Gastroesophageal sphincter (tissue), 4 donors: ENCODE measurements at regions not wholly inside any gene's neighbourhood (a gene's known extent, or its start where the extent isn't known, plus 50 kb on each side); places are given as distances from the start of the nearest gene placed in this dataset.

Experiments
- ATAC-seq: fragments of 150-250 bp; one replicate; pipeline ENCODE4 v1.9.1; 2016; ENCODE audit warnings: mild to moderate bottlenecking, moderate library complexity
- H3K27ac ChIP-seq, 4 donors: fragments of 200-600 bp; sonication (generic) in 3 of 4; 1 replicate in 3 of 4; 2 replicates in 1 of 4; pipeline ENCODE4 v1.5.1; 2016 to 2019
- H3K27me3 ChIP-seq: fragments of 200-600 bp; sonication (generic); one replicate; pipeline ENCODE4 v1.5.1; 2019
- H3K36me3 ChIP-seq, 2 donors: fragments of 200-600 bp; sonication (generic); one replicate each; pipeline ENCODE4 v1.5.1; 2019; ENCODE audit warnings: control low read depth in 1 of 2
- H3K4me1 ChIP-seq, 3 donors: fragments of 200-600 bp; sonication (generic); 1 replicate in 2 of 3; 2 replicates in 1 of 3; pipeline ENCODE4 v1.5.1; 2016 to 2019; ENCODE audit warnings: control low read depth in 2 of 3
- H3K4me3 ChIP-seq, 2 donors: fragments of 200-600 bp; sonication (generic); one replicate each; pipeline ENCODE4 v1.5.1; 2019; ENCODE audit warnings: mild to moderate bottlenecking in 1 of 2, moderate library complexity in 1 of 2
- H3K9me3 ChIP-seq, 3 donors: fragments of 200-600 bp; sonication (generic); one replicate each; pipeline ENCODE4 v1.5.1; 2017 to 2019; ENCODE audit warnings: control low read depth in 2 of 3
- CTCF ChIP-seq, 4 experiments: fragments of 200-600 bp in 2 of 4; fragments of 450-650 bp in 2 of 4; sonication (generic) in 1 of 4; IDR thresholded peaks; one replicate each; pipeline ENCODE4 v1.5.1; 2017 to 2019; ENCODE audit warnings: antibody characterized with exemption in 4 of 4, mild to moderate bottlenecking in 2 of 4, moderate library complexity in 2 of 4
- EP300 ChIP-seq: sonication (generic); formaldehyde crosslinking; IDR thresholded peaks from one replicate; pipeline ENCODE4 v1.6.1; 2017; ENCODE audit warnings: antibody characterized with exemption, mild to moderate bottlenecking
- POLR2A ChIP-seq, 2 donors: fragments of 450-650 bp; IDR thresholded peaks; one replicate each; pipeline ENCODE4 v1.6.1; 2017; ENCODE audit warnings: antibody characterized with exemption in 2 of 2, mild to moderate bottlenecking in 2 of 2, moderate library complexity in 1 of 2
- POLR2AphosphoS5 ChIP-seq: sonication (generic); formaldehyde crosslinking; IDR thresholded peaks from one replicate; pipeline ENCODE4 v1.6.1; 2017; ENCODE audit warnings: antibody characterized with exemption
- WGBS, 2 donors: methylation state at CpG; one replicate each; pipeline ENCODE4 v1.1.5; 2018; ENCODE audit warnings: low coverage in 1 of 2; 5-methylcytosine and 5-hydroxymethylcytosine counted together

- H3K4me1 ChIP-seq, result no peaks in the 10 kb centered on the region
These were observed 641.4 kb downstream of the IRS1 start for GRCh38 chr2:226158229-226158628.

GRCh38 chr2:226155093-226155875, 644.3 kb downstream of the IRS1 start:
- TF ChIP-seq EP300 (no peak), CTCF (IDR thresholded peaks at IDR 0.05) (no peak), POLR2AphosphoS5 (no peak), POLR2A (IDR thresholded peaks at IDR 0.05) (no peak)
- Histone ChIP-seq H3K27me3 (no peaks in the 10 kb centered on the region), H3K27ac (no peak overlapping the region), H3K4me3 (no peak overlapping the region), H3K36me3 (no peaks in the 10 kb centered on the region), H3K9me3 (no peaks in the 10 kb centered on the region), H3K4me1 (no peaks in the 10 kb centered on the region)
- WGBS, 2 donors, result 68% methylated on average over 4 to 5 of the region's 5 CpGs
- ATAC-seq, result no peak

More at GRCh38 chr2:226158229-226158628, 641.4 kb downstream of the IRS1 start:
- Histone ChIP-seq H3K27me3 (no peaks in the 10 kb centered on the region), H3K9me3 (no peaks in the 10 kb centered on the region), H3K36me3 (no peaks in the 10 kb centered on the region), H3K4me3 (no peak overlapping the region), H3K27ac (no peak overlapping the region)
- TF ChIP-seq POLR2AphosphoS5, result no peak
- no peak for TF ChIP-seq CTCF (IDR thresholded peaks at IDR 0.05)
- TF ChIP-seq EP300, result no peak
- no peak for TF ChIP-seq POLR2A (IDR thresholded peaks at IDR 0.05)
- no peak for ATAC-seq
- WGBS, 2 donors, result 60 to 71% methylated on average over 1 of the region's 1 CpG

- no peak for ATAC-seq
- Histone ChIP-seq H3K4me1 (no peaks in the 10 kb centered on the region), H3K4me3 (no peak overlapping the region), H3K36me3 (no peaks in the 10 kb centered on the region), H3K27ac (no peak overlapping the region), H3K27me3 (no peaks in the 10 kb centered on the region), H3K9me3 (no peaks in the 10 kb centered on the region)
- TF ChIP-seq POLR2A (IDR thresholded peaks at IDR 0.05), result no peak
- no peak for TF ChIP-seq EP300
- no peak for TF ChIP-seq POLR2AphosphoS5
- no peak for TF ChIP-seq CTCF (IDR thresholded peaks at IDR 0.05)
- WGBS, 2 donors, result 46 to 79% methylated on average over 3 of the region's 3 CpGs
These were observed 645.0 kb downstream of the IRS1 start for GRCh38 chr2:226154610-226155009.

- ATAC-seq, result no peak
- H3K36me3 ChIP-seq, result no peaks in the 10 kb centered on the region
- no peak overlapping the region for H3K4me3 ChIP-seq
- H3K27me3 ChIP-seq, result no peaks in the 10 kb centered on the region
- TF ChIP-seq POLR2A (IDR thresholded peaks at IDR 0.05), result no peak
- TF ChIP-seq EP300, result no peak
- TF ChIP-seq CTCF (IDR thresholded peaks at IDR 0.05), result no peak
- TF ChIP-seq POLR2AphosphoS5, result no peak
- no peaks in the 10 kb centered on the region for H3K4me1 ChIP-seq
- no peak overlapping the region for H3K27ac ChIP-seq
- H3K9me3 ChIP-seq, result no peaks in the 10 kb centered on the region
- WGBS, 2 donors, result 65 to 86% methylated on average over 2 to 3 of the region's 3 CpGs
These were observed 646.1 kb downstream of the IRS1 start for GRCh38 chr2:226153553-226153952.

GRCh38 chr2:226151157-226151556, 648.5 kb downstream of the IRS1 start:
- ATAC-seq, result no peak
- WGBS, 2 donors, result 14 to 22% methylated on average over 1 of the region's 1 CpG
- no peaks in the 10 kb centered on the region for H3K4me1 ChIP-seq
- H3K27ac ChIP-seq, result no peak overlapping the region
- no peak for TF ChIP-seq POLR2AphosphoS5
- no peaks in the 10 kb centered on the region for H3K9me3 ChIP-seq
- no peaks in the 10 kb centered on the region for H3K27me3 ChIP-seq
- H3K4me3 ChIP-seq, result no peak overlapping the region
- H3K36me3 ChIP-seq, result no peaks in the 10 kb centered on the region
